PC-9 (cell line): ENCODE measurements at regions not wholly inside any gene's neighbourhood (a gene's known extent, or its start where the extent isn't known, plus 50 kb on each side); places are given as distances from the start of the nearest gene placed in this dataset.

Experiments
- BruUV-seq: library from RNA; stranded (reverse); fragments of 400-500 nt; replicated peaks from 2 replicates; lab custom pipeline; 2021; lab: Mats Ljungman, UMichigan
- CTCF ChIA-PET: fragments of 300-600 bp; sonication (Branson Sonifier 250); formaldehyde crosslinking; loops from one replicate; lab custom pipeline; 2022; ENCODE audit warnings: antibody characterized with exemption; lab: Charles Lee
- POLR2A ChIA-PET: fragments of 300-600 bp; sonication (Branson Sonifier 250); formaldehyde crosslinking; loops from one replicate; lab custom pipeline; 2022; ENCODE audit warnings: antibody characterized with exemption; ENCODE audit not compliant: unreplicated experiment; lab: Charles Lee
- DNase-seq, 2 experiments: peaks; one replicate each; pipeline versions ENCODE4 v3.0.0 to v3.0.0-alpha.2; 2015 to 2022; ENCODE audit warnings: mixed read lengths in 1 of 2
- H2AFZ ChIP-seq: fragments of 200-600 bp; sonication (generic); 2 replicates; pipeline ENCODE4 v1.8.1; 2017; ENCODE audit warnings: antibody characterized with exemption
- H3F3A ChIP-seq: fragments of 200-600 bp; sonication (generic); 2 replicates; pipeline ENCODE4 v1.8.1; 2017; ENCODE audit warnings: antibody characterized with exemption, mild to moderate bottlenecking, low read depth; ENCODE audit not compliant: insufficient read depth
- H3K27ac ChIP-seq: fragments of 200-600 bp; sonication (generic); 2 replicates; pipeline ENCODE4 v1.6.1; 2016; ENCODE audit warnings: mixed run types
- H3K27me3 ChIP-seq: fragments of 200-600 bp; sonication (generic); 2 replicates; pipeline ENCODE4 v1.6.1; 2016; ENCODE audit warnings: low read depth, mixed run types; ENCODE audit not compliant: insufficient read depth
- H3K36me3 ChIP-seq: fragments of 200-600 bp; sonication (generic); 2 replicates; pipeline ENCODE4 v1.6.1; 2016; ENCODE audit warnings: low read depth, mixed run types
- H3K4me1 ChIP-seq: fragments of 200-600 bp; sonication (generic); replicated peaks from 2 replicates; pipeline ENCODE4 v1.6.1; 2016; ENCODE audit warnings: mixed run types; ENCODE audit not compliant: insufficient read depth
- H3K4me2 ChIP-seq: fragments of 200-600 bp; sonication (generic); 2 replicates; pipeline ENCODE4 v1.6.1; 2017; ENCODE audit warnings: mixed run types
- H3K4me3 ChIP-seq: fragments of 200-600 bp; sonication (generic); 2 replicates; pipeline ENCODE4 v1.6.1; 2016; ENCODE audit warnings: mixed run types
- H3K79me2 ChIP-seq: fragments of 200-600 bp; sonication (generic); 2 replicates; pipeline ENCODE4 v1.6.1; 2017; ENCODE audit warnings: low read depth, mixed run types
- H3K9me2 ChIP-seq: fragments of 200-600 bp; sonication (generic); 2 replicates; pipeline ENCODE4 v1.8.1; 2017; ENCODE audit warnings: mild to moderate bottlenecking; ENCODE audit not compliant: insufficient read depth
- H3K9me3 ChIP-seq: fragments of 200-600 bp; sonication (generic); 2 replicates; pipeline ENCODE4 v1.8.1; 2016; ENCODE audit warnings: low read depth; ENCODE audit not compliant: insufficient read depth
- H4K20me1 ChIP-seq: fragments of 200-600 bp; sonication (generic); 2 replicates; pipeline ENCODE4 v1.8.1; 2017; ENCODE audit not compliant: insufficient read depth
- CTCF ChIP-seq: fragments of 200-600 bp; sonication (generic); conservative IDR thresholded peaks from 2 replicates; pipeline ENCODE4 v1.6.1; 2017; ENCODE audit warnings: mixed run types, antibody characterized with exemption, mild to moderate bottlenecking, moderate library complexity
- EZH2 ChIP-seq: fragments of 200-600 bp; sonication (generic); IDR thresholded peaks from 2 replicates; pipeline ENCODE4 v1.8.0; 2017; ENCODE audit warnings: antibody characterized with exemption, low read depth
- intact Hi-C: fragments of 100-400 bp; cut with micrococcal nuclease; formaldehyde crosslinking; loops from one replicate; pipeline ENCODE4 v1.10.0; 2022; ENCODE audit not compliant: unreplicated experiment

GRCh38 chr10:105674448-105674847 is 1033.4 kb downstream of the SORCS3 start:
- TF ChIP-seq EZH2 (no peak), CTCF (no peak)
- CTCF ChIA-PET: no interaction called here

GRCh38 chr10:105658696-105659095 is 1017.6 kb downstream of the SORCS3 start:
- intact Hi-C loops: no loop called here
- no peaks in the 10 kb centered on the region for H3K4me1 ChIP-seq
- H3K4me2 ChIP-seq: no peak overlapping the region
- H3K36me3 ChIP-seq: no peaks in the 10 kb centered on the region
- H3F3A ChIP-seq: no peaks in the 10 kb centered on the region
- no peak overlapping the region for H2AFZ ChIP-seq
- no peaks in the 10 kb centered on the region for H3K79me2 ChIP-seq
- no peaks in the 10 kb centered on the region for H4K20me1 ChIP-seq
- ChIA-PET POLR2A (no interaction called here), CTCF (no interaction called here)
- no peaks in the 10 kb centered on the region for H3K27me3 ChIP-seq
- H3K9me3 ChIP-seq: no peaks in the 10 kb centered on the region
- BruUV-seq: no TSS peak
- H3K27ac ChIP-seq: no peak overlapping the region
- no peaks in the 10 kb centered on the region for H3K9me2 ChIP-seq
- no peak overlapping the region for H3K4me3 ChIP-seq
- TF ChIP-seq CTCF: no peak
- TF ChIP-seq EZH2: no peak
- no peak for DNase-seq

More at GRCh38 chr10:105674448-105674847, 1033.4 kb downstream of the SORCS3 start:
- Histone ChIP-seq H3K27me3 (no peaks in the 10 kb centered on the region), H3K4me1 (no peaks in the 10 kb centered on the region), H3K79me2 (no peaks in the 10 kb centered on the region), H3K27ac (no peak overlapping the region), H3F3A (no peaks in the 10 kb centered on the region), H2AFZ (no peak overlapping the region), H4K20me1 (no peaks in the 10 kb centered on the region), H3K9me3 (no peaks in the 10 kb centered on the region), H3K4me3 (no peak overlapping the region), H3K4me2 (no peak overlapping the region), H3K9me2 (no peaks in the 10 kb centered on the region), H3K36me3 (no peaks in the 10 kb centered on the region)
- no peak for DNase-seq
- POLR2A ChIA-PET: no interaction called here
- intact Hi-C loops: no loop called here
- BruUV-seq: no TSS peak

GRCh38 chr10:105656856-105657255 is 1015.8 kb downstream of the SORCS3 start:
- intact Hi-C loops: no loop called here
- Histone ChIP-seq H4K20me1 (no peaks in the 10 kb centered on the region), H3K27me3 (no peaks in the 10 kb centered on the region), H3K9me2 (no peaks in the 10 kb centered on the region), H3F3A (no peaks in the 10 kb centered on the region), H3K4me3 (no peak overlapping the region), H3K9me3 (no peaks in the 10 kb centered on the region), H3K4me1 (no peaks in the 10 kb centered on the region), H3K79me2 (no peaks in the 10 kb centered on the region), H3K27ac (no peak overlapping the region), H2AFZ (no peak overlapping the region), H3K36me3 (no peaks in the 10 kb centered on the region), H3K4me2 (no peak overlapping the region)
- no TSS peak for BruUV-seq
- POLR2A ChIA-PET: no interaction called here
- no peak for DNase-seq
- CTCF ChIA-PET: no interaction called here
- no peak for TF ChIP-seq EZH2
- no peak for TF ChIP-seq CTCF
